Activated T-cell treated with anti-CD3 and anti-CD28 coated beads, Interleukin-2, amount 50 U/mL, for 72 hours (primary cell): ENCODE measurements at regions not wholly inside any gene's neighbourhood (a gene's known extent, or its start where the extent isn't known, plus 50 kb on each side); places are given as distances from the start of the nearest gene placed in this dataset.
A peak's percentile ranks its signal among the peaks of the same experiment; 100 is the strongest.
"Not testable (repeated sequence)": the region's sequence is repeated elsewhere in the genome, so short reads cannot be mapped to it uniquely, and the experiment has no call there.

Source experiments
- ATAC-seq, 2 donors: fragments of 150-1000 bp; cut with Tn5 transposase; replicated peaks in 1 of 2; 2 replicates each; pipeline ENCODE4 v1.10.0; 2021; ENCODE audit warnings: moderate library complexity in 2 of 2, mild to moderate bottlenecking in 1 of 2
- DNase-seq, 2 donors: peaks; one replicate each; pipeline ENCODE4 v3.0.0; 2021 to 2022; ENCODE audit warnings: mixed read lengths in 1 of 2
- H3K27ac Mint-ChIP-seq: one replicate; pipeline ENCODE4 v1.8.0; 2022; ENCODE audit warnings: mild to moderate bottlenecking, moderate library complexity, mixed read lengths
- H3K27me3 Mint-ChIP-seq: one replicate; pipeline ENCODE4 v1.8.0; 2022; ENCODE audit warnings: low read depth, mixed read lengths
- H3K36me3 Mint-ChIP-seq, 2 donors: one replicate each; pipeline ENCODE4 v1.8.0; 2022; ENCODE audit warnings: mixed read lengths in 2 of 2, mild to moderate bottlenecking in 1 of 2; ENCODE audit not compliant: insufficient read depth in 2 of 2
- H3K4me1 Mint-ChIP-seq: one replicate; pipeline ENCODE4 v1.8.0; 2022; ENCODE audit warnings: low read depth, mixed read lengths
- H3K4me3 Mint-ChIP-seq, 2 donors: one replicate each; pipeline ENCODE4 v1.8.0; 2022; ENCODE audit warnings: mild to moderate bottlenecking in 2 of 2, mixed read lengths in 2 of 2, moderate library complexity in 2 of 2
- H3K9me3 Mint-ChIP-seq, 2 donors: one replicate each; pipeline ENCODE4 v1.8.0; 2022; ENCODE audit warnings: mixed read lengths in 2 of 2

- H3K9me3 Mint-ChIP-seq = no peaks in the 10 kb centered on the region
- no peaks in the 10 kb centered on the region for H3K4me1 Mint-ChIP-seq
- ATAC-seq (no peak), DNase-seq (no peak)
- H3K36me3 Mint-ChIP-seq = no peaks in the 10 kb centered on the region
- no peak overlapping the region for H3K27ac Mint-ChIP-seq
- H3K27me3 Mint-ChIP-seq = peaks cover 28% of the 10 kb centered on the region
- H3K4me3 Mint-ChIP-seq = no peak overlapping the region
These were observed 65.4 kb upstream of the TUBA3E start for GRCh38 chr2:130263606-130264005.

- ATAC-seq = no peak
- H3K9me3 Mint-ChIP-seq = no peaks in the 10 kb centered on the region
- H3K27me3 Mint-ChIP-seq = peaks cover 32% of the 10 kb centered on the region
- H3K4me3 Mint-ChIP-seq = no peak overlapping the region
- H3K27ac Mint-ChIP-seq = no peak overlapping the region
- no peaks in the 10 kb centered on the region for H3K4me1 Mint-ChIP-seq
- no peaks in the 10 kb centered on the region for H3K36me3 Mint-ChIP-seq
- no peak for DNase-seq
These were observed 63.9 kb upstream of the TUBA3E start for GRCh38 chr2:130261970-130262760.

DNA sequence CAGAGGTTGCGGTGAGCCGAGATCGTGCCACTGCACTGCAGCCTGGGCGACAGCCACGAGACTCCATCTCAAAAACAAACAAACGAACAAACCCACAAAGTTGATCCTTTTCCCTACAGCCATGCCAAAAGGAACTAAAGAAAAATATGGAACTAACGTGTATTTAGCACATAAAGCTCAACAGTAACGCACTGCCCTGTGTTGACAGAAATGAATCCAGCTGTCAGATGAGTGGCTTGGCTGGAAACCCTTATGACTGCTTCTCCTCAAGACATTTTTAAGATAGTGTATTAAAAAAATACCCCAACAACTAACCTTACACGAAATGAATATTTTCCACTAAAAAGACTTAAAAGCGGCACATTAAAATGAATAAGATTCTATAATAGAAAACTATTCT lies 62.9 kb upstream of the TUBA3E start:
- no peak for ATAC-seq
- H3K27ac Mint-ChIP-seq = no peak overlapping the region

GRCh38 chr2:130259594-130259993 lies 61.4 kb upstream of the TUBA3E start:
- H3K4me3 Mint-ChIP-seq = no peak overlapping the region
- H3K27ac Mint-ChIP-seq = no peak overlapping the region
- H3K4me1 Mint-ChIP-seq = no peaks in the 10 kb centered on the region
- peaks cover 39% of the 10 kb centered on the region for H3K27me3 Mint-ChIP-seq
- ATAC-seq (no peak), DNase-seq (no peak)
- no peaks in the 10 kb centered on the region for H3K9me3 Mint-ChIP-seq
- H3K36me3 Mint-ChIP-seq = no peaks in the 10 kb centered on the region

More for the DNA sequence above, 62.9 kb upstream of the TUBA3E start:
- no peak for DNase-seq
- H3K36me3 Mint-ChIP-seq = no peaks in the 10 kb centered on the region
- no peak overlapping the region for H3K4me3 Mint-ChIP-seq
- no peaks in the 10 kb centered on the region for H3K9me3 Mint-ChIP-seq
- H3K4me1 Mint-ChIP-seq = no peaks in the 10 kb centered on the region
- peaks cover 32% of the 10 kb centered on the region for H3K27me3 Mint-ChIP-seq

DNA sequence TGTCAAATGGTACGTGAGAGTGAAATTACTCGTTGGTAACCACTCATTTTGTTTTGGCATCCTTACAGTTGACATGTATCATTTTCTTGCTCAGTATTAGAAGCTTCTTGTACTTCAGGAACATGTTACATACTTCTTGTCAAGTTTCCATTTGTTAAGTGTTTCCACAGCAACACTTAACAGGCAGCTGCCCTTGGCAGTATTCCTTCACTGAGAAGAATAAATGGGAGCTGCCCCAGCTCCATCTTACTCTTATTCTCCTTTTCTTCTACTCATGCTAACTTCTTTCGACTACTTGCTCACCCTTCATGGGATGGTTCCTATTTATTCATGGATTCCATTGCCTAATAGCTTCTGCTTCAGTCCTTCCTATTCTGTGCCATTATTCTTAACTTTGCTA lies 60.1 kb upstream of the TUBA3E start:
- no peaks in the 10 kb centered on the region for H3K4me1 Mint-ChIP-seq
- H3K27me3 Mint-ChIP-seq = peaks cover 42% of the 10 kb centered on the region
- H3K36me3 Mint-ChIP-seq = no peaks in the 10 kb centered on the region
- H3K4me3 Mint-ChIP-seq = no peak overlapping the region
- no peak overlapping the region for H3K27ac Mint-ChIP-seq
- ATAC-seq (no peak), DNase-seq (no peak)
- H3K9me3 Mint-ChIP-seq = no peaks in the 10 kb centered on the region

GRCh38 chr2:130252880-130253645 lies 54.8 kb upstream of the TUBA3E start:
- ATAC-seq = no peak
- DNase-seq = no peak
- H3K9me3 Mint-ChIP-seq = no peaks in the 10 kb centered on the region
- peaks cover 56% of the 10 kb centered on the region for H3K27me3 Mint-ChIP-seq
- H3K36me3 Mint-ChIP-seq = no peaks in the 10 kb centered on the region
- peak overlapping the region in 1 of 2 donors; percentile 53 for H3K4me3 Mint-ChIP-seq
- no peaks in the 10 kb centered on the region for H3K4me1 Mint-ChIP-seq
- H3K27ac Mint-ChIP-seq = no peak overlapping the region

DNA sequence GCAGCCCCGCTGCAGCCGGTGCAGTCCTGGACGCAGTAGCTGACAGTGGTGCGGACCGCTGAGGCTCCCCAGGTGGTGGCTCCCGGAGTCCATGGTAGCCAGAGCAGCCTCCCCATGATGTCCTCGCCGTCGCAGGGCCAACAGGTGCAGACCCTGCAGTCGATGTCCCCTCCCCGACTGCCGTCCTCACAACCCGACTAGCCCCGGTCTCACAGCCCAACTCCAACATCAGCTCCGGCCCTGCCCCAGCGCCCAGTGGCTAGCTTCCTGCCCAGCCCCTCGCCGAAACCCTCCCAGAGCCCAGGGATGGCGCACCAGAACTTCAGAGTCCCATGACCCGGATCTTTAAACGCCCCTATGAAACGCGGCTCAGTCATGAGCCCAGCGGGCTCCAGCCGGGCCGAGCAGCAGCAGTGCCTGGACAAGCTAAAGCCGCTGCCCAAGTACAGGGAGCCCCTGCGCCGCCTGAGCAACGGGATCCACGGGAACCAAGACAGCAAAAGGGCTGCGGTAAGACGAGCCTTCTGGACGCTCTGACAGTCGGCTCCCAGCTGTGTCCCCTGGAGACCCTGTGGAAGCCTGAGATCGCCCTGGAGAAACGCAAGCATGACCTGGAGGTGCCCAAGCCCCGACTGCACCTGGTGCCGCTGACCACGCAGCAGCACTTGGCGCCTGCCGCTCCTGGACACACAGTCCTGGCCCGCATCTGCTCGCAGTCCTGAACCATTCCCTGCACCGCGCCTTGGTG lies 53.8 kb upstream of the TUBA3E start:
- Mint-ChIP-seq H3K27ac (no peak overlapping the region), H3K9me3 (no peaks in the 10 kb centered on the region), H3K36me3 (no peaks in the 10 kb centered on the region), H3K27me3 (peaks cover 56% of the 10 kb centered on the region), H3K4me1 (no peaks in the 10 kb centered on the region), H3K4me3 (peak overlapping the region in 1 of 2 donors; percentile 40)
- ATAC-seq (no peak), DNase-seq (no peak)

DNA sequence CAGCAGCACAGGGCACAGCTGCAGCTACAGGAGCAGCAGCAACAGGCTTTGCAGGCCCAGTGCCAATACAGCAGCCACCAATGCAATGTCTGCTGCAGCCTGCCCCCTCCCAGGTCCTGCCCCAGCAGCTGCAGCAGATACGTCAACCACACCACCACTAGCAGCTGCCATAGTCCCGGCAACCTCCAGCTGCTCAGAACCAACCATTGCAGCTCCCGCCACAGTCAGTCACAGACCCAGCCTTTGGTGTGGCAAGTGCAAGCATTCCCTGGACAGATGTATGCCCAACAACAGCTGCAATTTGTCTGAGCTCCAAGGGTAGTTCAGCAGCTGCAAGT lies 53.3 kb upstream of the TUBA3E start:
- H3K4me1 Mint-ChIP-seq = no peaks in the 10 kb centered on the region
- H3K4me3 Mint-ChIP-seq = no peak overlapping the region
- no peaks in the 10 kb centered on the region for H3K9me3 Mint-ChIP-seq
- no peak overlapping the region for H3K27ac Mint-ChIP-seq
- H3K27me3 Mint-ChIP-seq = peaks cover 57% of the 10 kb centered on the region
- DNase-seq = no peak
- H3K36me3 Mint-ChIP-seq = no peaks in the 10 kb centered on the region
- no peak for ATAC-seq

- not testable (repeated sequence) for H3K4me3 Mint-ChIP-seq, H3K4me1 Mint-ChIP-seq, ATAC-seq, DNase-seq, H3K27ac Mint-ChIP-seq, H3K9me3 Mint-ChIP-seq, H3K36me3 Mint-ChIP-seq
- peaks cover 53% of the 10 kb centered on the region for H3K27me3 Mint-ChIP-seq
These were observed 50.1 kb upstream of the TUBA3E start for GRCh38 chr2:130248355-130248754.
